ENCODE measurements at regions not wholly inside any gene's neighbourhood (a gene's known extent, or its start where the extent isn't known, plus 50 kb on each side); places are given as distances from the start of the nearest gene placed in this dataset.

DNA sequence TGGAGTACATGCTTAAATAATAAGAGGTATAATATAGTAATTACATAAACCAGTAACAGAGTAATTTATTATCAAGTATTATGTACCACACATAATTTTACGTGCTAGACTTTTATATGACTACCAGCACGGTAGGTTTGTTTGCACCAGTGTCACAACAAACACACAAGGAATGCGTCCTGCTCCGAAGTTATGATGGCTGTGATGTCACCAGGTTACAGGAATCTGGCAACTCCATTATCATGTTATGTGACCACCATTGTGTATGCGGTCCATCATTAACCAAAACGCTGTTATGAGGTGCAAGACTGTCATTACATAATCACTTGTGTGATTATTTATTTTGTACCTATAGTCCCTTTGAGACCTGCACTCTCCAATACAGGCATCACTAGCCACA, 235.2 kb upstream of the PMEPA1 start:
- no peak for TF ChIP-seq POLR2A (IDR thresholded peaks at IDR 0.05; ENCODE audit: low read depth, low read length)
- no peak for TF ChIP-seq TAF1 (IDR thresholded peaks at IDR 0.05; ENCODE audit: low read depth, low read length)
- TF ChIP-seq POLR2AphosphoS5 (IDR thresholded peaks at IDR 0.05; ENCODE audit: low read depth, low read length): no peak
- no peak for TF ChIP-seq PAX5 (IDR thresholded peaks at IDR 0.05; ENCODE audit: insufficient read depth, low read length, severe bottlenecking)
- no peak for TF ChIP-seq POU2F2 (IDR thresholded peaks at IDR 0.05; ENCODE audit: low read depth, low read length)
- no peak for TF ChIP-seq SPI1 (IDR thresholded peaks at IDR 0.05; ENCODE audit: low read depth, low read length)

Measured in GM12891 (cell line).